Osteoblast (primary cell): ENCODE measurements at regions not wholly inside any gene's neighbourhood (a gene's known extent, or its start where the extent isn't known, plus 50 kb on each side); places are given as distances from the start of the nearest gene placed in this dataset.

Source experiments
- DNase-seq: peaks from one replicate; pipeline ENCODE4 v3.0.0; 2011; ENCODE audit warnings: low spot score, mixed read lengths; ENCODE audit not compliant: insufficient read length; ENCODE audit errors: missing footprints
- H2AFZ ChIP-seq: 2 replicates; pipeline ENCODE4 v1.6.0; 2011; ENCODE audit warnings: mild to moderate bottlenecking, low read length
- H3K27ac ChIP-seq: 2 replicates; pipeline ENCODE4 v1.5.1; 2011; ENCODE audit warnings: mild to moderate bottlenecking, low read depth, low read length, moderate library complexity
- H3K27me3 ChIP-seq: 2 replicates; pipeline ENCODE4 v1.6.0; 2012; ENCODE audit warnings: mild to moderate bottlenecking, control low read depth, inconsistent platforms, low read length, moderate library complexity; ENCODE audit not compliant: insufficient read depth
- H3K36me3 ChIP-seq: 2 replicates; pipeline ENCODE4 v1.5.1; 2011; ENCODE audit warnings: mild to moderate bottlenecking, low read length, control low read depth, moderate library complexity; ENCODE audit not compliant: insufficient read depth
- H3K4me1 ChIP-seq: 2 replicates; pipeline ENCODE4 v1.5.1; 2011; ENCODE audit warnings: mild to moderate bottlenecking, low read length, control low read depth, moderate library complexity; ENCODE audit not compliant: insufficient read depth
- H3K4me2 ChIP-seq: 2 replicates; pipeline ENCODE4 v1.6.0; 2011; ENCODE audit warnings: mild to moderate bottlenecking, low read length; ENCODE audit not compliant: insufficient read depth
- H3K4me3 ChIP-seq: fragments of 200-600 bp; sonication (generic); 3 replicates; pipeline ENCODE4 v1.5.1; 2012; ENCODE audit warnings: mild to moderate bottlenecking, low read length, inconsistent platforms; ENCODE audit not compliant: insufficient read depth
- H3K79me2 ChIP-seq: 2 replicates; pipeline ENCODE4 v1.6.0; 2012; ENCODE audit warnings: mild to moderate bottlenecking, low read length, control low read depth, inconsistent platforms; ENCODE audit not compliant: insufficient read depth
- H3K9me3 ChIP-seq: 2 replicates; pipeline ENCODE4 v1.5.1; 2011; ENCODE audit warnings: low read depth, low read length, control low read depth
- H4K20me1 ChIP-seq: 2 replicates; pipeline ENCODE4 v1.6.0; 2012; ENCODE audit warnings: mild to moderate bottlenecking, low read length, control low read depth; ENCODE audit not compliant: insufficient read depth
- CTCF ChIP-seq: IDR thresholded peaks from 2 replicates; pipeline ENCODE4 v1.5.1; 2011; ENCODE audit warnings: mild to moderate bottlenecking, low read depth, low read length, moderate library complexity; ENCODE audit errors: extremely low read depth

GRCh38 chr2:239721991-239722759 lies 303.0 kb downstream of the NDUFA10 start:
- Histone ChIP-seq H3K4me3 (no peak overlapping the region), H3K27ac (no peak overlapping the region), H3K79me2 (no peaks in the 10 kb centered on the region), H2AFZ (no peak overlapping the region), H3K4me1 (no peaks in the 10 kb centered on the region), H3K36me3 (no peaks in the 10 kb centered on the region), H3K9me3 (no peaks in the 10 kb centered on the region), H3K27me3 (no peaks in the 10 kb centered on the region), H4K20me1 (no peaks in the 10 kb centered on the region), H3K4me2 (no peak overlapping the region)
- DNase-seq: peak; percentile 63
- no peak for TF ChIP-seq CTCF

GRCh38 chr2:239721531-239721930 lies 303.6 kb downstream of the NDUFA10 start:
- no peaks in the 10 kb centered on the region for H3K27me3 ChIP-seq
- H2AFZ ChIP-seq: no peak overlapping the region
- H3K36me3 ChIP-seq: no peaks in the 10 kb centered on the region
- no peak overlapping the region for H3K4me3 ChIP-seq
- H3K79me2 ChIP-seq: no peaks in the 10 kb centered on the region
- no peaks in the 10 kb centered on the region for H4K20me1 ChIP-seq
- no peak overlapping the region for H3K27ac ChIP-seq
- TF ChIP-seq CTCF: no peak
- H3K4me1 ChIP-seq: no peaks in the 10 kb centered on the region
- peak; percentile 83 for DNase-seq
- H3K4me2 ChIP-seq: no peak overlapping the region
- no peaks in the 10 kb centered on the region for H3K9me3 ChIP-seq

- Histone ChIP-seq H3K9me3 (no peaks in the 10 kb centered on the region), H3K27ac (no peak overlapping the region), H3K4me2 (no peak overlapping the region), H3K4me1 (no peaks in the 10 kb centered on the region), H3K27me3 (no peaks in the 10 kb centered on the region), H4K20me1 (no peaks in the 10 kb centered on the region), H2AFZ (no peak overlapping the region), H3K79me2 (no peaks in the 10 kb centered on the region), H3K36me3 (no peaks in the 10 kb centered on the region), H3K4me3 (no peak overlapping the region)
- peak; percentile 80 for DNase-seq
- TF ChIP-seq CTCF: no peak
These were observed 304.5 kb downstream of the NDUFA10 start for GRCh38 chr2:239720361-239721360.
